ENCODE measurements at regions not wholly inside any gene's neighbourhood (a gene's known extent, or its start where the extent isn't known, plus 50 kb on each side); places are given as distances from the start of the nearest gene placed in this dataset.
A peak's percentile ranks its signal among the peaks of the same experiment; 100 is the strongest.

DNA sequence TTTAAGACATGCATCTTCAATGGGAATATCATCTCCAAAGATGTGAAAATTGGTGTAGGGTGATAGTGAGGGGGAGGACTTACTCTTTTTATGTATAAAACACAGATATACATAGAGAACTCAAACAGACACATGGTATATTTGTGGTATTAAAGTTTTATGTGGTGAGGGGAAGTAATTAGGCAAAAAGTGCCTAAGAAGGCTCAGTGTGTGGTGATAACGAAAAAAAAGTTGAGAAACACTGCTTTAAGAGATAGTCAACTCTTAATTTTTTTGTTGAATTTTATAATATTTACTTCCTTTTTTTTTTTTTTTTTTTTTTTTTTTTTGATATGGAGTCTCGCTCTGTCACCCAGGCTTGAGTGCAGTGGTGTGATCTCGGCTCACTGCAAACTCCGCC lies 174.2 kb upstream of the FRMD4B start:
- 83 to 88% (median 85%) methylated on average over 3 to 4 of the region's 4 CpGs for WGBS, 3 donors

GRCh38 chr3:69558912-69559311 lies 173.0 kb upstream of the FRMD4B start:
- no peak for DNase-seq
- WGBS, 3 donors: 50 to 70% (median 63%) methylated on average over 2 of the region's 2 CpGs
- FAIRE-seq: no peak

More for the DNA sequence above, 174.2 kb upstream of the FRMD4B start:
- no peak overlapping the region for H3K27ac ChIP-seq (ENCODE audit: low read depth in 1 of 3, low read length in 2 of 3)
- DNase-seq (no peak), FAIRE-seq (no peak)
- H3K36me3 ChIP-seq (ENCODE audit: control insufficient read depth in 3 of 3, insufficient read depth in 2 of 3, low read depth in 1 of 3, low read length in 3 of 3): no peaks in the 10 kb centered on the region
- no peaks in the 10 kb centered on the region for H3K9me3 ChIP-seq (ENCODE audit: control insufficient read depth in 2 of 2, insufficient read depth in 1 of 2, low read depth in 1 of 2, low read length in 1 of 2)
- H3K4me3 ChIP-seq (ENCODE audit: low read depth in 1 of 3, low read length in 3 of 3): no peak overlapping the region
- H3K4me1 ChIP-seq (ENCODE audit: control insufficient read depth in 3 of 3, insufficient read depth in 2 of 3, low read depth in 1 of 3, low read length in 2 of 3): no peaks in the 10 kb centered on the region
- no peaks in the 10 kb centered on the region for H3K27me3 ChIP-seq (ENCODE audit: control insufficient read depth in 3 of 3, insufficient read depth in 3 of 3, low read length in 3 of 3)

GRCh38 chr3:69554576-69554975 lies 168.7 kb upstream of the FRMD4B start:
- Histone ChIP-seq H3K36me3 (ENCODE audit: control insufficient read depth in 3 of 3, insufficient read depth in 2 of 3, low read depth in 1 of 3, low read length in 3 of 3) (no peaks in the 10 kb centered on the region), H3K9me3 (ENCODE audit: control insufficient read depth in 2 of 2, insufficient read depth in 1 of 2, low read depth in 1 of 2, low read length in 1 of 2) (no peaks in the 10 kb centered on the region), H3K27ac (ENCODE audit: low read depth in 1 of 3, low read length in 2 of 3) (no peak overlapping the region), H3K4me1 (ENCODE audit: control insufficient read depth in 3 of 3, insufficient read depth in 2 of 3, low read depth in 1 of 3, low read length in 2 of 3) (no peaks in the 10 kb centered on the region), H3K27me3 (ENCODE audit: control insufficient read depth in 3 of 3, insufficient read depth in 3 of 3, low read length in 3 of 3) (no peaks in the 10 kb centered on the region), H3K4me3 (ENCODE audit: low read depth in 1 of 3, low read length in 3 of 3) (no peak overlapping the region)
- FAIRE-seq: no peak
- 60 to 81% (median 74%) methylated on average over 2 of the region's 2 CpGs for WGBS, 3 donors
- DNase-seq: no peak

More at GRCh38 chr3:69558912-69559311, 173.0 kb upstream of the FRMD4B start:
- Histone ChIP-seq H3K4me1 (ENCODE audit: control insufficient read depth in 3 of 3, insufficient read depth in 2 of 3, low read depth in 1 of 3, low read length in 2 of 3) (no peaks in the 10 kb centered on the region), H3K27ac (ENCODE audit: low read depth in 1 of 3, low read length in 2 of 3) (no peak overlapping the region), H3K4me3 (ENCODE audit: low read depth in 1 of 3, low read length in 3 of 3) (no peak overlapping the region), H3K36me3 (ENCODE audit: control insufficient read depth in 3 of 3, insufficient read depth in 2 of 3, low read depth in 1 of 3, low read length in 3 of 3) (no peaks in the 10 kb centered on the region), H3K9me3 (ENCODE audit: control insufficient read depth in 2 of 2, insufficient read depth in 1 of 2, low read depth in 1 of 2, low read length in 1 of 2) (no peaks in the 10 kb centered on the region), H3K27me3 (ENCODE audit: control insufficient read depth in 3 of 3, insufficient read depth in 3 of 3, low read length in 3 of 3) (no peaks in the 10 kb centered on the region)

DNA sequence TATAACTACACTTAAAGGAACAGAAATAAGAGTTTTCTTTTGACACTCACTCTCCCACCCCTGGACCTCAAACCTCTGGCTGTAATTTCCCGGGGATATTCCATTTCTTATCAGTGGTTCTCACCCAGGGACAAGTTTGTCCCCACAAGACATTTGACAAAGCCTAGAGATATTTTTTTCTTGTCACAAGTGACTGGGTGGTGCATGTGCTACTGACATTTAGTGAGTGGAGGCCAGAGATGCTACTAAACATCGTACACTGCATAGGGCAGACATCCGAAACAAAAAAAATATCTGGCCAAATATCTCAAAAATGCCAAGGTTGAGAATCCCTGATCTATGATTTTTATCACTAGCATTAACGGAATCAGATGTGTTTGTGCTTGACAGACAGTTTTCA lies 168.0 kb upstream of the FRMD4B start:
- Histone ChIP-seq H3K36me3 (ENCODE audit: control insufficient read depth in 3 of 3, insufficient read depth in 2 of 3, low read depth in 1 of 3, low read length in 3 of 3) (no peaks in the 10 kb centered on the region), H3K9me3 (ENCODE audit: control insufficient read depth in 2 of 2, insufficient read depth in 1 of 2, low read depth in 1 of 2, low read length in 1 of 2) (no peaks in the 10 kb centered on the region), H3K4me1 (ENCODE audit: control insufficient read depth in 3 of 3, insufficient read depth in 2 of 3, low read depth in 1 of 3, low read length in 2 of 3) (no peaks in the 10 kb centered on the region), H3K27me3 (ENCODE audit: control insufficient read depth in 3 of 3, insufficient read depth in 3 of 3, low read length in 3 of 3) (no peaks in the 10 kb centered on the region), H3K27ac (ENCODE audit: low read depth in 1 of 3, low read length in 2 of 3) (no peak overlapping the region), H3K4me3 (ENCODE audit: low read depth in 1 of 3, low read length in 3 of 3) (no peak overlapping the region)
- 25 to 66% (median 35%) methylated on average over 4 of the region's 4 CpGs for WGBS, 3 donors
- no peak for DNase-seq
- no peak for FAIRE-seq

GRCh38 chr3:69547461-69547880 lies 161.6 kb upstream of the FRMD4B start:
- DNase-seq: no peak
- H3K36me3 ChIP-seq (ENCODE audit: control insufficient read depth in 3 of 3, insufficient read depth in 2 of 3, low read depth in 1 of 3, low read length in 3 of 3): no peaks in the 10 kb centered on the region
- H3K9me3 ChIP-seq (ENCODE audit: control insufficient read depth in 2 of 2, insufficient read depth in 1 of 2, low read depth in 1 of 2, low read length in 1 of 2): no peaks in the 10 kb centered on the region
- H3K4me3 ChIP-seq (ENCODE audit: low read depth in 1 of 3, low read length in 3 of 3): no peak overlapping the region
- H3K4me1 ChIP-seq (ENCODE audit: control insufficient read depth in 3 of 3, insufficient read depth in 2 of 3, low read depth in 1 of 3, low read length in 2 of 3): no peaks in the 10 kb centered on the region
- H3K27ac ChIP-seq (ENCODE audit: low read depth in 1 of 3, low read length in 2 of 3): no peak overlapping the region
- no peak for FAIRE-seq
- peaks cover 0 to 16% (median 6%) of the 10 kb centered on the region in 3 donors for H3K27me3 ChIP-seq (ENCODE audit: control insufficient read depth in 3 of 3, insufficient read depth in 3 of 3, low read length in 3 of 3)
- 59 to 84% (median 68%) methylated on average over 6 of the region's 6 CpGs for whole genome bisulfite sequencing, 3 donors

- FAIRE-seq (no peak), DNase-seq (no peak)
- Histone ChIP-seq H3K9me3 (ENCODE audit: control insufficient read depth in 2 of 2, insufficient read depth in 1 of 2, low read depth in 1 of 2, low read length in 1 of 2) (no peaks in the 10 kb centered on the region), H3K27ac (ENCODE audit: low read depth in 1 of 3, low read length in 2 of 3) (no peak overlapping the region), H3K27me3 (ENCODE audit: control insufficient read depth in 3 of 3, insufficient read depth in 3 of 3, low read length in 3 of 3) (peaks cover 4 to 31% (median 11%) of the 10 kb centered on the region in 3 donors), H3K4me3 (ENCODE audit: low read depth in 1 of 3, low read length in 3 of 3) (peak overlapping the region in 1 of 3 donors; percentile 30), H3K36me3 (ENCODE audit: control insufficient read depth in 3 of 3, insufficient read depth in 2 of 3, low read depth in 1 of 3, low read length in 3 of 3) (no peaks in the 10 kb centered on the region), H3K4me1 (ENCODE audit: control insufficient read depth in 3 of 3, insufficient read depth in 2 of 3, low read depth in 1 of 3, low read length in 2 of 3) (no peaks in the 10 kb centered on the region)
- WGBS, 3 donors: 12 to 19% (median 18%) methylated on average over 14 to 19 of the region's 19 CpGs
These were observed 157.0 kb upstream of the FRMD4B start for GRCh38 chr3:69542805-69543429.

DNA sequence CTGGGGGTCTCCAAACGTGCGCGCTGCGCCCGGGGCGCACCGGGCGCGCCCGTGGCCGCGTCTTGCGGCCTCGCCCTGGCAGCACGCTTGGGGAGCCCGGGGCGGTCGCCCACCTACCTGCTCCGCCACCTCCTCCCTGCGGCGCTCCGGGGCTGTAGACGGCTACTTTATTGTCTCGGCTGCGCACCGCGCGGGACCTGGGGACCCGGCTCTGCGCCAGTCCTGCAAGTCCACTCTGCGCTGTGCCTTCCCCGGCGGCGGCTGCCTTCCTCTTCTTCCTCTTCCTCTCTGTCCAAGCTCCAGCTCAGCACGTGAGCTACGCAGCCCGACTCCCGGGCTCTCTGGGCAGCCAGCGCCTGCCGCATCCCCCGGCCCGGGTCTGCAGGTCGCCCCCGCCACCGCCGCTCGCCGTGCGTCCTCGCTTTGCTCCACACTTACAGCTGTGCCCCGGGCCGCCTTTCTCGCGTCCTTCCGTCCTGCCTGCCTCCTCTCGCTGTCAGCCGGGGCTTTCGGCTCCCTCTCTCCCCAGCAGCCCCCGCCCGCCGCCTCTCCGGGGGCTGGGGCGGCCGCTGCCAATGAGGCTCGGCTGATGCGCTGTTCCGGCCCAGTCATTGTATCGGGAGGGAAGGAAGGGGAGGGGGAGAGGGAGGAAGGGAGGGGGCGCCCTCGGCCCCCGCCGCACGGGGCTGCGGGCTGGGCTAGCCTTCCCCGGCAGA lies 156.4 kb upstream of the FRMD4B start:
- DNase-seq (no peak), FAIRE-seq (no peak)
- Histone ChIP-seq H3K4me3 (ENCODE audit: low read depth in 1 of 3, low read length in 3 of 3) (peak overlapping the region in 2 of 3 donors; percentile 26 to 30), H3K27me3 (ENCODE audit: control insufficient read depth in 3 of 3, insufficient read depth in 3 of 3, low read length in 3 of 3) (peaks cover 4 to 31% (median 11%) of the 10 kb centered on the region in 3 donors), H3K4me1 (ENCODE audit: control insufficient read depth in 3 of 3, insufficient read depth in 2 of 3, low read depth in 1 of 3, low read length in 2 of 3) (no peaks in the 10 kb centered on the region), H3K27ac (ENCODE audit: low read depth in 1 of 3, low read length in 2 of 3) (no peak overlapping the region), H3K9me3 (ENCODE audit: control insufficient read depth in 2 of 2, insufficient read depth in 1 of 2, low read depth in 1 of 2, low read length in 1 of 2) (no peaks in the 10 kb centered on the region), H3K36me3 (ENCODE audit: control insufficient read depth in 3 of 3, insufficient read depth in 2 of 3, low read depth in 1 of 3, low read length in 3 of 3) (no peaks in the 10 kb centered on the region)
- WGBS, 3 donors: 2 to 12% (median 11%) methylated on average over 61 to 75 of the region's 75 CpGs

DNA sequence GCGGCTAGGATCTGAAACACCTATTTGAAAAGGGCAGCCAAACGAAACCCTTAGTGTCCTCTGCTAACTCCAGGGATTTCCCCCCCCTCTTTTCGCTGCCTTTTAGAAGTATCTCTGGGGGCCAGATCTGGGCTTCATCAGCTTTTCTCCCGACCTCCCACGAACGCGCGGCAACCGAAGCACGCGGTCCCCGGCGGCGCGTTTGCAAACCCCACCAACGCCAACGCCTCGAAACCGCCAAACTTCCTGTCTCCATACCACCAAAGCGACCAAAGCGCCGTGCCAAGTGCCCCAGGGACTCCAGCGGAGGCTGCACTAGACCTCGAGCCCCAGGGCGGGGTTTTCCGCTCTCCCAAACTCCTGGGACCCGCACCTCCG lies 155.8 kb upstream of the FRMD4B start:
- H3K4me3 ChIP-seq (ENCODE audit: low read depth in 1 of 3, low read length in 3 of 3): peak overlapping the region in 2 of 3 donors; percentile 25 to 26
- H3K4me1 ChIP-seq (ENCODE audit: control insufficient read depth in 3 of 3, insufficient read depth in 2 of 3, low read depth in 1 of 3, low read length in 2 of 3): no peaks in the 10 kb centered on the region
- DNase-seq: peak in 1 of 2 donors; percentile 26
- H3K27ac ChIP-seq (ENCODE audit: low read depth in 1 of 3, low read length in 2 of 3): no peak overlapping the region
- no peak for FAIRE-seq
- no peaks in the 10 kb centered on the region for H3K9me3 ChIP-seq (ENCODE audit: control insufficient read depth in 2 of 2, insufficient read depth in 1 of 2, low read depth in 1 of 2, low read length in 1 of 2)
- H3K36me3 ChIP-seq (ENCODE audit: control insufficient read depth in 3 of 3, insufficient read depth in 2 of 3, low read depth in 1 of 3, low read length in 3 of 3): no peaks in the 10 kb centered on the region
- WGBS, 3 donors: 1 to 13% (median 12%) methylated on average over 27 to 28 of the region's 28 CpGs
- peaks cover 4 to 31% (median 11%) of the 10 kb centered on the region in 3 donors for H3K27me3 ChIP-seq (ENCODE audit: control insufficient read depth in 3 of 3, insufficient read depth in 3 of 3, low read length in 3 of 3)

Measured in small intestine (tissue), 7 donors.